Activated CD4-positive, alpha-beta T cell treated with anti-CD3 and anti-CD28 coated beads, Interleukin-2, amount 10 ng/mL, durations not matched to agents 7 days and 5 days (primary cell): ENCODE measurements at regions not wholly inside any gene's neighbourhood (a gene's known extent, or its start where the extent isn't known, plus 50 kb on each side); places are given as distances from the start of the nearest gene placed in this dataset.

Experiments
- CTCF ChIA-PET: fragments of 350-600 bp; sonication (Branson Sonifier 250); formaldehyde crosslinking; loops from one replicate; lab custom pipeline; 2021; ENCODE audit warnings: antibody characterized with exemption; lab: Charles Lee
- POLR2A ChIA-PET: fragments of 350-600 bp; sonication (Branson Sonifier 250); formaldehyde crosslinking; loops from one replicate; lab custom pipeline; 2021; ENCODE audit warnings: antibody characterized with exemption; lab: Charles Lee
- DNase-seq: peaks from one replicate; pipeline ENCODE4 v3.0.0-alpha.2; 2020
- H3K27ac Mint-ChIP-seq: one replicate; pipeline ENCODE4 v1.8.0; 2021; ENCODE audit warnings: mild to moderate bottlenecking, moderate library complexity, mixed read lengths
- H3K27me3 Mint-ChIP-seq: one replicate; pipeline ENCODE4 v1.8.0; 2021; ENCODE audit warnings: mixed read lengths
- H3K36me3 Mint-ChIP-seq: one replicate; pipeline ENCODE4 v1.8.0; 2021; ENCODE audit warnings: low read depth, mixed read lengths
- H3K4me1 Mint-ChIP-seq: one replicate; pipeline ENCODE4 v1.8.0; 2021; ENCODE audit warnings: mixed read lengths
- H3K4me3 Mint-ChIP-seq: one replicate; pipeline ENCODE4 v1.8.0; 2021; ENCODE audit warnings: mild to moderate bottlenecking, moderate library complexity, mixed read lengths
- H3K9me3 Mint-ChIP-seq: one replicate; pipeline ENCODE4 v1.8.0; 2021; ENCODE audit warnings: mixed read lengths

DNA sequence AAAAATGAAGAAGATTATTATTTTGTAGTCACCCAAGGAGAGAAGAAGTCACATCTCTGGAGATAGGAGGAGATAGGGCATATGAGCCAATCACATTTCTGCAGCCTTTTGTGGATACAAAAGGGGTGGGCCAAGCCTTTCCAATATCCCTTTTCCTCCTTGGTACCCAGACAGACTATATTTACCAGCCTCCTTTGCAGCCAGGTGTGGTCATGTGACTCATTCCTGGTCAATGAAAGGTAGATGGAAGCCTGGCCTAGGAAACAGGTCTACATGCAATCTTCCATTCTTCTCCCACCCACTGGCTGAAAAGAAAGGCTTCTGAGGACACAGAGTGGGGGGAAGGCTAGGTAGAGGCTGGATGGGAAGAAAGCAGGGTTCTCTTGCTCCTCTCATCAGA is 58.1 kb upstream of the ERG start:
- no peak for DNase-seq
- H3K9me3 Mint-ChIP-seq = no peaks in the 10 kb centered on the region
- H3K4me1 Mint-ChIP-seq = no peaks in the 10 kb centered on the region
- ChIA-PET POLR2A (no interaction called here), CTCF (no interaction called here)
- H3K27me3 Mint-ChIP-seq = peaks cover 17% of the 10 kb centered on the region
- H3K4me3 Mint-ChIP-seq = no peak overlapping the region
- no peaks in the 10 kb centered on the region for H3K36me3 Mint-ChIP-seq
- no peak overlapping the region for H3K27ac Mint-ChIP-seq

DNA sequence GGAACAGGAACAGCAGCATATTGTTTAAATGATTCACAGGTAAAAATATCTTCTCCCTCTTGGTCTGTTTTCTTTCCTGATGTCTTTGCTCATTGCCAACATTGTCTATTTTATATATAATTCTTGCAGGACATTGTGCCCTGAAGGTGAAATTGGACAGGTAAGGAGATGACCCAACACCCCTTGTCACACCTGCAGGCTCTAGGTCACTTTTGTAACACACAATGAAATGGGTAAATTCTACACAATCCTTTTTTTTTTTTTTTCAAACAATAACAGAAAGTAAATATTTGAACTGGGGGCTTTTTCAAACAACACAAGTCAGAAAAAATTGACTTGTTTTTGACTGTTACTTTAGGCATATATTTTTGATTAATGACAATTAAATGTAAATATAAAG is 62.9 kb upstream of the ERG start:
- H3K27ac Mint-ChIP-seq = no peak overlapping the region
- H3K4me3 Mint-ChIP-seq = no peak overlapping the region
- no peaks in the 10 kb centered on the region for H3K36me3 Mint-ChIP-seq
- H3K4me1 Mint-ChIP-seq = no peaks in the 10 kb centered on the region
- no peak for DNase-seq
- no peaks in the 10 kb centered on the region for H3K9me3 Mint-ChIP-seq
- peaks cover 4% of the 10 kb centered on the region for H3K27me3 Mint-ChIP-seq
- ChIA-PET POLR2A (no interaction called here), CTCF (no interaction called here)

DNA sequence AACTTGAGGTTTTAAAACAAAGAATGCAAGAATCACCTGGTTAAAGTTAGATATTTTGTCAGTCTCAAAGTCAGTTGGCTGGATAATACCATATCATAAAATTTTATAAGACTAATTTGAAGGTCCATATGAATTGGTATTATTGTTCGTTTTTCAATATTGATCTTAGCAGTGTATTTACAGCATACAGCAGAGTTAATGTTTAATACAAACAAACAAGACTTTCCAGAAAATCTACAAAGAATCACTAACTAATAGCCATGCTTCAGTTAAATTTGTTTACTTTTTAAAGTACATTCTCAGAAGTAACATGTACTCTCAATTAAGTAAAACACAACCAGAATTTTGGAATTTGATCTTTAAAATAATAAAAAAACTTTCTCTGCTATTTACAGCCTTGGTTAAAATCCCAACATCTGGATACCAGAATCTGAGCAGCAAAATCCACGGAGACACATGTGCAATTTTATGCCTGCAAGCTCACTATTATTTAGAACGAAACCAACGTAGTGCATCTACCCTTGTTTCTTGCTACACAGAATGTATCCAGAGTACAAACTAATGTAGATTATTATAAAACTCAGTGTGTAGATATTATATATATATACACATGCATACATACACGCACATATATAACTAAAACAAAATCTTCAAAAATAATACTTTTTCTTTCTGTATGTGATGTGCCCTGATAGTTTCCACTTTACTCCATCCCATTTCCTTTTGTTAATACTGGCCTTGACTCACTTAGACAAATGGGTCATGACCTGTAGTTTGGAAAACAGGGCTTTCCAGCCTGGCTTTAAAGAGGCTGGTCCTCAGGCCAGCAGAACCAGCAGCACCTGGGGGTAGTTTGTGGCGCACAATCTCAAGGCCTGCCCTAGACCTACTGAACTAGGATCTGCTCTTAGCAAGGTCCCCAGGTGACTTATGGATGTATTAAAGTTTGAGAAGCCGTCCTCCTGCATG is 63.6 kb upstream of the ERG start:
- Mint-ChIP-seq H3K4me1 (no peaks in the 10 kb centered on the region), H3K27me3 (peaks cover 4% of the 10 kb centered on the region), H3K36me3 (no peaks in the 10 kb centered on the region), H3K9me3 (no peaks in the 10 kb centered on the region), H3K27ac (no peak overlapping the region), H3K4me3 (no peak overlapping the region)
- POLR2A ChIA-PET = no interaction called here
- DNase-seq = no peak
- CTCF ChIA-PET = no interaction called here

DNA sequence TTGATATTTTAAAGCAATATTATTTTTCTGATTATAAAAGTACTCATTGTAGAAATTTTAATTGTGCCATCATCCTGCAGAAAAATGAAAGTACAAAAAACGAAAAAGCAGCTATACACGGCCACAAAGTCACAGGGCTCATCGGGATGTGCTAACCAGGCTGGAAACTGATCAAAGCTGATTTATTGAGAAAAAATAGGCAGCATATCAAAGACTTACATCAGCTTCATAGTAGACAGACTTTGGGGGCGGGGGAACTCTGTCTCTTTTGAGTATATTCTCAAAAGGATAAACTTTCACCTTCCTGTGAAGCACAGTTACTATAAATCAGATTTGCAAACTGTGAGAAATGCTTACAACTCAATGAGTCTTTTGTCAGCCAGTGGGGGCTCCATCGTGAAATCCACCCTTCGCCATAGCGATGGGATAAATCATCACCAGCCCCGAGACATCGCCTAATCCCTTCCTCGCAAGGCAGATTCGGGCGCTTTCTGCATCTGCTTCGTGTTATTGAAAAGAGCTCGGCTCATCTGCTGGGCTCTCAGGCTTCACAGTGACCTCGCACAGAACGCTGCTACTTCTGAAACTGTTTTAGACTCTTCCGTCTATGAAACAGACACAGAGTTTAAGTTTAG is 69.2 kb upstream of the ERG start:
- POLR2A ChIA-PET = no interaction called here
- CTCF ChIA-PET = no interaction called here
- Mint-ChIP-seq H3K27ac (no peak overlapping the region), H3K9me3 (no peaks in the 10 kb centered on the region), H3K36me3 (no peaks in the 10 kb centered on the region), H3K27me3 (peaks cover 3% of the 10 kb centered on the region), H3K4me3 (no peak overlapping the region), H3K4me1 (no peaks in the 10 kb centered on the region)
- no peak for DNase-seq

DNA sequence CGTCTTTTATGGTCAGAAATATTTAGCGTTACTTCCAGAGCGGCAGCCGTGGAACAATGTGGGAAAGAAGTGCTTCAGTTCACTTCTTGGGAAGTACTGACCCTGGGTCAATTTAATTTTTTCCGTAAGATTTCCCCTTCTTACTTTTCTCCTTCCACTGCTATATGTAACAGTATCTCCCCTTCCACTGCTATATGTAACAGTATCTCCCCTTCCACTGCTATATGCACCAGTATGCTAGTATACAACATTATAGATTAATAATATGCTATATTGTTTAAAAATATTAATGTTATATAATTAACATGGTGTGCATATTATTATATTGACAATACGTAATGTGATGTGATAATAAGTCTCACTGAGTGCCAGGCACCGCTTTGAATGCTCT is 69.7 kb upstream of the ERG start:
- ChIA-PET POLR2A (no interaction called here), CTCF (no interaction called here)
- no peaks in the 10 kb centered on the region for H3K36me3 Mint-ChIP-seq
- DNase-seq = no peak
- no peak overlapping the region for H3K4me3 Mint-ChIP-seq
- no peaks in the 10 kb centered on the region for H3K4me1 Mint-ChIP-seq
- H3K9me3 Mint-ChIP-seq = no peaks in the 10 kb centered on the region
- H3K27ac Mint-ChIP-seq = no peak overlapping the region
- H3K27me3 Mint-ChIP-seq = peaks cover 3% of the 10 kb centered on the region

DNA sequence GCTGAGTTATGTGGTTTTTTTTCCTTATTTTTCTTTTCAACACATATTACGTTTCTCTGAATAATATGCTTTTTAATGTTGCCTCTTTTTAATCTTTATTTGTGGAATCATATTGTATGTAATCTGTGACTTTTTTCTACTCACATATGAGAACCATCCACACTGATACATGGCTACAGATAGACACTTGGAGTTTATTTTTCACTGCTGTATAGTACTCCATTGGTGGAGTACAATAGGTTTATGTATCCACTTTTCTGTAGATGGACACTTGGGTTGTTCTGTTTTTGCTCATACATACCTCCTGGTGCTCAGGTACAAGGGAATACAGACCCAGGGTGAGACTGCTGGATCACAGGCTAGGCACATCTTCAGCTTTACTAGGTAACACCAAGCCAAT is 71.5 kb upstream of the ERG start:
- Mint-ChIP-seq H3K4me1 (no peaks in the 10 kb centered on the region), H3K27ac (no peak overlapping the region), H3K4me3 (no peak overlapping the region), H3K9me3 (no peaks in the 10 kb centered on the region), H3K27me3 (peaks cover 3% of the 10 kb centered on the region), H3K36me3 (no peaks in the 10 kb centered on the region)
- no peak for DNase-seq
- CTCF ChIA-PET = no interaction called here
- POLR2A ChIA-PET = interaction anchor here (0.6 kb wide), 1 partner anchor 54 kb away, joined by 4 read pairs; no protein-coding TSS in a partner anchor

DNA sequence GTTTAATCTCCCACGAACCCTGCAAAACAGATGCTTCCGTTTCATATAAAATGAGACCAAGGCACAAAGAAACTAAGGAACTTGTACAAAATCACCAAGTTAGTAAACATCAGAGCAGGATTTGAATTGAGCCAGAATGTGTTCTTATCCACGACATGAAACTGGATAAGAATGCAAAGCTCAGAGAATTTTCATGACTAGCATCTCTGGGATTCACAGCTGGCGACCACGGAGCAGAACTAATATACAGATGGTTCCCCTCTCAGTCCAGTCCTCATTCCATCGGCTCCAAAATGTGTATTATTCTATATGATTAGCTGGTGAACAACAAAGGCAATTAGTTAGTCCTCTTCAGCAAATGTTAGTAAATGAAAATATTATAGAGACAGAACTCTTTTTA is 72.3 kb upstream of the ERG start:
- POLR2A ChIA-PET = no interaction called here

DNA sequence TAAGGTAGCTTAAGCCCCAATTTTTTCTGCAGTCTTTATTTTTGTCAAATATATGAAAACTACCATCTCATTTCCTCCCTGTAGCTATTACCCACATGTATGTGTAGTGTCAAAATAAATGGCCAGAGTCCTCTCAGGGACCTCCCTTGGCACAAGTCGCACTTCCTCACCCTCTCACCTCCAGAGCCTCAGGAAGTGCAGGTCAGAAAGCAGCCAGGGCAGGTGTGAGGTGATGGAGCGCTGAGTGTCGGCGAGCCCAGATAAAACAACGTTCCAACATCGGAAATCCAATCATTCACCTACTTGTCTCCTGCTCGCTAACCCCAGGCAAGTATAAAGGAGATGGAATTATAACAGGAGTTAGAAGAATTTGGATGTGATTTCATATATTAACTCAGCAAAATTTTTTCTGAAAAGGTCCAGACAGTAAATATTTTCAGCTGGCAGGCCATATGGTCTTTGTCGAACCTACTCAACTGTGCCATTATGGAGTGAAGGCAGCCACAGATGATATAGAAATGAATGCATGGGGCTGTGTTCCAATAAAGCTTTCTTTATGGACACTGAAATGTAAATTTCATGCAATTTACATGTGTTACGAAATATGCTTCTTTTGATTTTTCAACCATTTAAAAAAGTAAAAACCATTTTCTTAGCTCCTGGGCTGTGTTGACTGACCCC is 76.8 kb upstream of the ERG start:
- Mint-ChIP-seq H3K36me3 (no peaks in the 10 kb centered on the region), H3K9me3 (no peaks in the 10 kb centered on the region), H3K4me3 (no peak overlapping the region), H3K27me3 (peaks cover 3% of the 10 kb centered on the region), H3K4me1 (no peaks in the 10 kb centered on the region), H3K27ac (no peak overlapping the region)
- DNase-seq = no peak
- ChIA-PET POLR2A (no interaction called here), CTCF (no interaction called here)

More for the DNA sequence above, 72.3 kb upstream of the ERG start:
- H3K4me3 Mint-ChIP-seq = no peak overlapping the region
- CTCF ChIA-PET = no interaction called here
- no peaks in the 10 kb centered on the region for H3K4me1 Mint-ChIP-seq
- H3K36me3 Mint-ChIP-seq = no peaks in the 10 kb centered on the region
- H3K9me3 Mint-ChIP-seq = no peaks in the 10 kb centered on the region
- H3K27ac Mint-ChIP-seq = no peak overlapping the region
- H3K27me3 Mint-ChIP-seq = peaks cover 3% of the 10 kb centered on the region
- no peak for DNase-seq

DNA sequence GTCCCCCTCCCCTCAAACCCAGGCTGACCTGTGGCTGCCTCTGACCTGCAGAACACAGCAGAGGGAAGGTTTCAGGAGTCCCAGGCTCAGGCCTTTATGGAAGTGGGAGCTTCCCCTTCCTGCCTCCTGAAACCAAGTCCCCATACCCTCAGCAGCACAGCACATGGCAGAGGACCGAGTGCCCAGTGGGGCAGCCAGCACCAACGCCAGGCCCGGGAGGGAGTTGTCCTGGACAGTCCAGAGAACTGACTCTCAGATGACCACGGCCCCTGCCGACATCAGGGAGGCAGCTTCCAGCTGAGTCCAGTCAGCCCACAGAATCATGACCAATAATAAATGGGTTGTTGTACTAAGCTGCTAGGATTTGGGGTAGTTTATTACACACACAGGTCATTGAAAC is 79.6 kb upstream of the ERG start:
- H3K27ac Mint-ChIP-seq = no peak overlapping the region
- H3K4me3 Mint-ChIP-seq = no peak overlapping the region
- no peaks in the 10 kb centered on the region for H3K27me3 Mint-ChIP-seq
- ChIA-PET POLR2A (no interaction called here), CTCF (no interaction called here)
- DNase-seq = no peak
- no peaks in the 10 kb centered on the region for H3K4me1 Mint-ChIP-seq
- no peaks in the 10 kb centered on the region for H3K9me3 Mint-ChIP-seq
- H3K36me3 Mint-ChIP-seq = no peaks in the 10 kb centered on the region

DNA sequence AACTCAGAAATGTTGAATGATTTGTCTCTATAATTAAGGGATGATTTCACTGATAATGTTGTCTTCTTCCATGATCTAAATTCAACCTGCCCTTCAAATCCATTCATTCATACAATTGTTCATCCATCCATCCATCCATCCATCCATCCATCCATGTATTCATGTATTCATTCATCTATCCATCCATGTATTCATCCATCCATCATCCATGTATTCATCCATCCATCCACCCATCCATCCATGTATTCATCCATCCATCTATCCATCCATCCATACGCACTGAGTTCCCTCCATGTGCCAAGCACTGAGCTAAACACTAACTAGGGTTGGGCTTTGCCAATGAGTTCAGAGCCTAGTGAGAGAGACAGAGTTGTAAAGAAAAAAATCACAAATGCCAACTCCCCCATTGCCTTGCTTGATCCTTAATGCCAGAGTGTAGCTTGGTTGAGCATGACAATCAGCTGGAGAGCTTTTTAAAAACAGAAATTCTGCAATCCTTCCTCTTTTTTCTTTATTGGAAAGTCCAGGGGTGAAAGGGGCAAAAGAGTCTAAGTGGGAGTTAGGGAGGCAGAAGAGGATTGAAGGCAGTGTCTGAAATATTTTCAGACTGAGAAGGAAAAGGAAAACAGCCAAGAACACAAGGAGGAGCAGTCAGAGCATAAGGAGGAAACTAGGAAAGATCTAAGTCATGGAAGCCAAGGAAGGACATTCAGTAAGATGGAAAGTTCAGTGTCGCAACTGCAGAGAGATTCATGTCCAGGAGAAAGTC is 92.4 kb upstream of the ERG start:
- no peak for DNase-seq
- ChIA-PET CTCF (interaction anchor here (1.0 kb wide), 1 partner anchor 12 kb away, joined by 3 read pairs; no protein-coding TSS in a partner anchor), POLR2A (no interaction called here)
- H3K9me3 Mint-ChIP-seq = no peaks in the 10 kb centered on the region
- H3K36me3 Mint-ChIP-seq = no peaks in the 10 kb centered on the region
- no peak overlapping the region for H3K4me3 Mint-ChIP-seq
- H3K27me3 Mint-ChIP-seq = peaks cover 7% of the 10 kb centered on the region
- no peaks in the 10 kb centered on the region for H3K4me1 Mint-ChIP-seq
- H3K27ac Mint-ChIP-seq = no peak overlapping the region

DNA sequence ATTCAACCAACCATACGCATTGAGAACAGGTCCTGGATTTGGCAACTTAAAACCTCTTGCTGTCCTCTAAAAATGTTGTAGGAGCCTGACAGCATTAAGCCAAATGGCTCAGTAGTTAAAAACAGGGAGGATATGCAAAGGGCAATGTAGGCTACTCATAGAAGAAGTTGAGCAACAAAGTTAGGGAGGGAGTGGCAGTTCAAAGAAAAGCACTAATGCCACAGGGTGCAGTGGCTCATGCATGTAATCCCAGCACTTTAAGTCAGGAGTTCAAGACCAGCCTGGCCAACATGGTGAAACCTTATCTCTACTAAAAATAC is 92.9 kb upstream of the ERG start:
- CTCF ChIA-PET = no interaction called here
- H3K27me3 Mint-ChIP-seq = peaks cover 7% of the 10 kb centered on the region
- H3K9me3 Mint-ChIP-seq = no peaks in the 10 kb centered on the region

DNA sequence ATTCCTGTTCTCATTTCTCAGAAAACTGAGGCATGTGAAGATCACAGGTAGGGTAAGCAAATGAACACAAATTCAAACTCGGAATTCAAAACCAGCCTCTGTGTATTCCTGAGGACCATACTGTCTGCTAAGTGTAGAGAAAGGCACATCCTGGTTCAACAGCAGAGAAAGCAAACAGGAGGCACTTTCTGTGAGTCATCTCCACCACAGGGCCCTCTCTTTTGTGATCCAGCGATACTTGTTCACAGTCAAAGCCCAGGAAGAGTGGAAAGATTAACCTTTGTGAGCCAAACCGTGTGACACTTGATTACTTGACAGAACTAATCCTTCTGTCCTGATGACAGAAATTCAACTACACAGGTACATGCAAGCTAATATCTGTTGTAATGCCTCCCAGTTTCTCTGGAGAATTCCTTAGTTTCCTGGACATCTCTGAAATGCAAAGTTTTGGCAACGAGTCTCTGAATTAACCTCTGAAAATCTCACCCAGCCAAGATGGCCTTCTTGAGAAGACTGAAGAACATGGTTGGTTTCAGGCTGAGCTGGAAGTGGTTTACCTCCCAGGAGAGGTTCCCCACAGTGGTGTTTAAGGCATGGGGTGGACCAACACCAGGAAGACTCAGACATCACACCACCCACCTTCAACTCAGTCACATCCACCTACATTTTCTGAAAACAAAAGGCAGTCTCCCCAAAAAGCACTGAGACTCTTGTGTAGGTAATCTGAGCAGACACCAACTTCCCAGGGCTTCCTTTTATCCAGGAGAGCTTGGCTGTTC is 98.2 kb upstream of the ERG start:
- Mint-ChIP-seq H3K27ac (no peak overlapping the region), H3K4me1 (no peaks in the 10 kb centered on the region), H3K27me3 (peaks cover 5% of the 10 kb centered on the region), H3K9me3 (no peaks in the 10 kb centered on the region), H3K4me3 (no peak overlapping the region), H3K36me3 (no peaks in the 10 kb centered on the region)
- ChIA-PET POLR2A (no interaction called here), CTCF (no interaction called here)
- no peak for DNase-seq

More for the DNA sequence above, 92.9 kb upstream of the ERG start:
- Mint-ChIP-seq H3K27ac (no peak overlapping the region), H3K4me1 (no peaks in the 10 kb centered on the region), H3K4me3 (no peak overlapping the region), H3K36me3 (no peaks in the 10 kb centered on the region)
- no peak for DNase-seq
- POLR2A ChIA-PET = no interaction called here
